ENCODE measurements at regions not wholly inside any gene's neighbourhood (a gene's known extent, or its start where the extent isn't known, plus 50 kb on each side); places are given as distances from the start of the nearest gene placed in this dataset.

DNA sequence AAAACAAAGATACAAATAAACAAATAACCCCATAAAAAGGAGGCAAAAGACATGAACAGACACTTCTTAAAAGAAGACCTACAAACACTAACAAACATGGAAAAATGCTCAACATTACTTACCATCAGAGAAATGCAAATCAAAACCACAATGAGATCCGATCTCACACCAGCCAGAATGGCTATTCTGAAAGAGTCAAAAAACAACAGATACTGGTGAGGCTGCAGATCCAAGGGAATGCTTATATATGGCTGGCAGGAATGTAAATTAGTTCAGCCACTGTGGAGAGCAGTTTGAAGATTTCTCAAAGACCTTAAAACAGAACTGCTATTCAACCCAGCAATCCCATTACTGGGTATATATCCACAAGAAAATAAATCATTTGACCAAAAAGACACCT lies 80.4 kb upstream of the NRP1 start:
- peak; percentile 3 for DNase-seq (ENCODE audit: low read depth)

DNA sequence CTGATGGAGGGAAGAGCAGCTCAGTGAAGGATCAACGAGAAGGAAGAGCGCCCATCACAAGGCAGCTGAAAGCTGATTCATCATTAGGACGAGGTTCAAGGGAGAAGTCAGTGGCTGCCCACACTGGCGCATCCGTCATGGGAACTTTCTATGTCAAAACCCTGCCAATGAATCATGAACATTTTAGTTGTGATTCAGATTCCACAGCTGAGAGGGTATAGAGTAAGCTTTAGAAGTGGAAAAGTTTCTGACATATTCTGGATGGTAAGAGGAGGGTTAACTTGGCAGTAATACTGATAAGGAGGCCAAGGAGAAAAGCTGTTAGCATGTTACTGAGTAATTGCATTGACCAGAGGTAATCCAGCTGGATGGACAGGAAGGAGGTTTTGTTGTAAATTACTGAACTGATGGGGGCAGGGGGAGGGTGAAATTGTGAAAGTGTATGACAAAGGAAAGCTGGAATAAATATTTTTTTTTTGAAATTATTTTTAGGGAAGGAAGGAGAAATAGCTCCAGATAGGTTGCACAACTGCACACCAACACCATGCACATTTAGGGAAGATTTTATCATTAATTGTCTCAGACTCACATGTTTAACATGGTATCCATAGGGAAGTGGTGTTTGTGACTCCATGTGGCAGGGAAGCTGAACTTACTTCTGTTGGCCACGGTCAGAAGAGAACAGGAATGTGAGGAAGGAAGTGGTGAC lies 78.3 kb upstream of the NRP1 start:
- DNase-seq (ENCODE audit: low read depth): peak; percentile 95

DNA sequence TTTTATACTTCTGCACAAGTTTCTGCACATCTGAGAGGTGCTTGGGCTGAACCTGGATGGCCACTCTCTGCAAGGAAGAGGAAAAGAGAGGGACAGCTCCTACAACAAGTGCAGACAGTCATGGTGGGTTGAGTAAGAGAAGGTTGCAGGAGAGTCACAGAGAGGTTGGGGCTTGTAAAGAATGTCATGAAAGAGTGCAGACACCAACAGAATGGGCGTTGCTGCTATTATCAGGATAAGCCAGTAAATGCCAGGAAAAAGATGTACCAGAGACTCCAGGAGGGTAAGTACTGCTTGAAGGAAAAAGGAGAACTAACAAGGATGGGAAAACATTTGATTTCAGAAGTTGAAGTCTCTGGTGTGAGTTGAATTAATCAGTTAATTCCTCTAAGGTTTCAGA lies 77.8 kb upstream of the NRP1 start:
- no peak for DNase-seq (ENCODE audit: low read depth)

DNA sequence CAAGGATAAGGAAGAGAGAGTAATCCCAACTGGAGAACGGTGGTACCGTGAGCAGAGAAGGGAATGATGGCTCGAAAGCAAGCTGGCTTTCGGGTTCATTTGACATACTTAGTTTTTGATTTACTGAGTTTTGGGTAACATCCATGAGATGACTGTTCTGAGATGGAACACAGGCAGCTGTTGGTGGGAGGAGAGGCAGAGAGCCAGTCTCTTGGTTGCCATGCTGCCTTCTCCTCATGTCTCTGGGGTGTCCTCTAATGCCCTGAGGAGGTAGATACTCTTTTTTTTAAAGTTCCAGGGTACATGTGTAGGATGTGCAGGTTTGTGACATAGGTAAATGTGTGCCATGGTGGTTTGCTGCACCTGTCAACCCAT lies 76.4 kb upstream of the NRP1 start:
- no peak for DNase-seq (ENCODE audit: low read depth)

DNA sequence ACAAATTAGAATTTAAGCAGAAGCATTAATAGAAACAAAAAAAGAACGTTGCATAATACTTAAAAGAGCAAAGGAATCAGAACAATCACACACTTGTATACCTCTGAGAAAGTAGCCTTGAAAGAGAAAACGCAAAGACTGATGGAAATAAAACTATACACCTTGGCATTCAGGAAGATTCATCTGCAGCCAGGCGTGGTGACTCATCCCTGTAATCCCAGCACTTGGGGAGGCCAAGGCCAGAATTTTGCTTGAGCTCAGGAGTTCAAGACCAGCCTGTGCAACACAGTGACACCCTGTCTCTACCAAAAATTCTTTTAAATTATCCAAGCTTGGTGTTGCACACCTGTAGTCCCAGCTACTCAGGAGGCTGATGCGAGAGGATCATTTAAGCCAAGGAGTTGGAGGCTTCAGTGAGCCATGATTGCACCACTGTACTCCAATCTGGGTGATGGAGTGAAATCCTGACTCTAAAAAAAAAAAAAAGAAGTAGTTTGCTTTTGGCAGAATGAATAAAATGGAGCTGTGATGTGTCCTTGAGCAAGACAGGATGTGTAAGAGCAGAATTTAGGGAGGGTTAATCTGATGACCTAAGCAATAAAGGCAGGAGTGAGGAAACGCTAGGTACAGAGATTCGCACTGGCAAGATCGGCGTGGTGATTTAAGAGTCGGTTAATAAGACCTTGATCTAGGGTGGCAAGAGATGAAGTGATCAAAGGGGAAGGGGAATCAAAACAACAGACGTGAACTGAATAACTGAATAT lies 75.8 kb upstream of the NRP1 start:
- peak; percentile 33 for DNase-seq (ENCODE audit: low read depth)

DNA sequence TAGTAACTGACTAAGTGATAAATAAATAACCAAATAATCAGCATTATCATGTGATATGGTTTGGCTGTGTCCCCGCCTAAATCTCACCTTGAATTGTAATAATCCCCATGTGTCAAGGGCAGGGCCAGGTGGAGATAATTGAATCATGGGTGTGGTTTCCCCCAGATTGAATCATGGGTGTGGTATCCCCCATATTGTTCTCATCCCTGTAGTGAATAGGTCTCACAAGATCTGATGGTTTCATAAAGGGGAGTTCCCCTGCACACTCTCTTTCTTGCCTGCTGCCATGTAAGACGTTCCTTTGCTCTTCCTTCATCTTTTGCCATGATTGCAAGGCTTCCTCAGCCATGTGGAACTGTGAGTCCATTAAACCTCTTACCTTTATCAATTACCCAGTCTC lies 72.1 kb upstream of the NRP1 start:
- no peak for DNase-seq (ENCODE audit: low read depth)

DNA sequence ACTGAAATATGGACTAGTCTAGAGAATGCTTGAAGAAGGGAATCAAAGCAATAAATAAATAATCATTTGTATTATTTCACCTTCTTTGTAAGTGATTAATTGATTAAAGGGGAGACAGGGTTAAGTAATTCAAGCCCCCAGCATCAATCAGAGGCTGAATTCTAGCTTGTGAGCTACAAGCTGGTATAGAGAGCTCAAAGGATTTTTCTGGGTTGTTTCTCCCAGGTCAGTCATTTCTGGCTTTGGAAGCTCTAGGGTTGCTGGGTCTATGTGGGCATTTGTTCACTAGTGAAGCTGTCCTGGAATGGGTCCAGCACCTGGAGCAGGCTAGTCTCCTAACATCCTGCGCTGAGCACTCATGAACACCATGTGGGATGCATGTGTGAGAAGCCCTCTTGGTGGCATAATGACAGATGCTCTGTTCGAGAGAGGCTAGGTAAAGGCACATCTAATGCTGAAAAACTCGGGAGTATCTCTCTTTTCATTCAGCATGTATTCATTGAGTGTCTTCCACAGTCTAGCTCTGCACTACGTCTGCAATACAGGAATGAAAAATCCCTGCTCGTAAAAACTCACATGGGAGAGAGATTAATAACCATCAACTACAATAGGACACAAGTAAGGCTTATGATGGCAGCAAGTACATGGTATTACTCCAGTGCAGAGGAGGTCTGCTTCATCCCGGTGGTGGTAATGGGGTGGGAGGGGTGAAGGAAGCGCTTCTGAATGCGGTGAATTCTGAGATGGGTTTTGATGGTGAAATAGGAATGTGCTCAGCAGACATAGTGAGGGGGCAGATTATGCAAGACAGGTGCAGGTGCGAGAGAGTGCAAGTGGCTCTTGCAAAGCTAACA lies 68.0 kb upstream of the NRP1 start:
- peak; percentile 7 for DNase-seq (ENCODE audit: low read depth)

DNA sequence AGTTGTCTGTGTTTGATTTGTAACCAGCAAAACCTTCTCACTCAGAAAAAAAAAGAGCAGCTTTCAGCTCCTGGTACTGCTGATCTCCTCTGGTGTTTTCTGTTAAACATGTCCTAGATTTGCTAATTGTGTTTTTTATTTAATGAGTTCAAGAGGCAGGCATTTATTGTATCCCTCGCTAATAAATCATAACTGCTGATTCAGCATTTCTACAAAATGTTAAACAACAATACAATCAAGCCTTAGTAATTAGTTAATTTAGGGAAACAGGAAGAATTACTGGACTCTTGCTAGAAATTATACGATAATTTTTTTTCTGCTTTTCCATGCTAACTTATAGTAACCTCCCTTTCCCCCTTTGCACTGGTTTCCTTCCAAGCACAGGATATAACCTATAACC lies 66.8 kb upstream of the NRP1 start:
- DNase-seq (ENCODE audit: low read depth): no peak

DNA sequence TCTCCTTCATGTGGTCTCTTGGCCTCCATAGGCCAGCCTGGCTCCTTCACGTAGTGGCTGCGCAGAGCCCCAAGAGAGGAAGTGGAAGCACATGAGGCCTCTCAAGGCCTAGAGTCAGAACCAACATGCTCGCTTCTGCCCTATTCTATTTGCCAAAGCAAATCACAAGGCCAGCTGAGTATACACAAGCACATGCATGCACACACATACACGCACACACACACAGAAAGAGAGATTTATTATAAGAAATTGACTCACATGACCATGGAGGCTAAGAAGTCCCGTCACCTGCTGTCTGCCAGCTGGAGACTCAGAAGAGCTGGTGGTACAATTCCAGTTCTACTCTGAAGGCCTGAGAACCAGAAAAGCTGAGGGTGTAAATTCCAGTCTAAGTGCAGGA lies 64.3 kb upstream of the NRP1 start:
- DNase-seq (ENCODE audit: low read depth): no peak

DNA sequence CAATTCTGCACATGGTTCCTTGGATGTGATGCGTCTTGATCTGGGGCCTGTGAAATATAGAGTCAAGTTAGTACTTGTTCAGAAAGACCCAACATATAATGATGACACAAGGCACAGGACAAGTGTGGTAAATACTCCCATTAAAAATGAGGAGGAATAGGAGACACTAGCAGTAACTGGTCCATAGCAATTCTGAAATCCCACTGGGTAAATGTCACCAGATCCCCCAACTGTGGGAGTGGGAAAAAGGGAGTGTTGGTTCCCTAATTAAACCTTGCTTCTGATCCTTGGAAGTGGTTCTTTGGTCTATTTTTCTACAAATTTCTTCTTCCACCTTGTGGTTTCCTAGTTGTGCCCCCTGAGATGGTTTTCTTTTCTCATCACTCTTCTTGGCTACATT lies 62.5 kb upstream of the NRP1 start:
- no peak for DNase-seq (ENCODE audit: low read depth)

DNA sequence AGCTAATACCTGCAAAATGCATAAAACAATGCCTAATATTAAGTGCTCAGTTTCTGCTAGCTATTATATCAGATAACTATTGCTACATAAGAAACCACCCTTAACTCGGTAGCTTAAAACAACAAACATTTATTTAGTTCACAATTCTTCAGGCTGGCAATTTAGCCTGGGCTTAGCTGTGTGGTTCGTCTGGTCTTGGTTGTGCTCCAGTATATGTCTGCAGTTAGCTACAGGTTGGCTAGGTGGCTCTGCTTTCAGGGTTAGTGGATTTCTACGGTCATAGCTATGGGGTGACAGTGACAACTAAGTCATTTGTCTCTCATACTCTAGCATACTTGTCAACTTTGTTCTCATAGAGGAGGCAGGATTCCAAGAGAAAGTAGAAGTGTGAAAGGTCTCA lies 61.8 kb upstream of the NRP1 start:
- no peak for DNase-seq (ENCODE audit: low read depth)

DNA sequence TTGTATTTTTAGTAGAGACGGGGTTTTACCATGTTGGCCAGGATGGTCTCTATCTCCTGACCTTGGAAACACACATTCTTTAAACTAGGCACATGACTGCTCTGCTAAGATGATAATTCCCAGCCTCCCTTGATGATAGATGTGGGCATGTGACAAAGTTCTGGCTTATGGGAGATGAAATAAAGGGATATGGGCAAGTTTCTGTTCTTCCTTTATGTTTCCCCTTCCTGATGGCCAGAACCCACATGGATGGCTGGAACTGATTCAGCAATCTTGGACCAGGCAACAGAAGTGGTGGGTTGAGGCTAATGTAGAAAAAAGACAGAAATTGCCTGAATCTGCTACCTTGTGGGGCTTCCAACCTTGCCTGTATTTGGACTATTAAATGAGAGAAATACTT lies 60.7 kb upstream of the NRP1 start:
- DNase-seq (ENCODE audit: low read depth): no peak

DNA sequence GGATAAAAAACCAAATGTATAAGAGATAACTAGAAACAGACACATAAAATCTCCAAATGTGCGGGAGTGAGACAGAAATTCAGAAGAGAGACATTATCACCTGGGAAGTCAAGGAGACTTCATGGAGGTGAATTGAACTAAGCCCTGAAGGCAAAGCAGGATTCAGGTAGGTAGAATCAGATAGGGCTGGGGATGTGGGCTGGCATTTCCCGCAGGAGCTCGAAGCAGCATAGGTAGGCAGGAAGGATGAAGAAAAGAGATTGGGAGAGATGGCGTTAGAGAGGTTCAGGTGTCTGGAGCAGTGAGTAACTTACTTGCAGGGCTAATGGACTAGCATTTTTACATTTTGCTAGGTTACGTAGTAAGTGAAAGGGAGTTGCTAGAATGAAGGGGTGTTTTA lies 58.2 kb upstream of the NRP1 start:
- no peak for DNase-seq (ENCODE audit: low read depth)

DNA sequence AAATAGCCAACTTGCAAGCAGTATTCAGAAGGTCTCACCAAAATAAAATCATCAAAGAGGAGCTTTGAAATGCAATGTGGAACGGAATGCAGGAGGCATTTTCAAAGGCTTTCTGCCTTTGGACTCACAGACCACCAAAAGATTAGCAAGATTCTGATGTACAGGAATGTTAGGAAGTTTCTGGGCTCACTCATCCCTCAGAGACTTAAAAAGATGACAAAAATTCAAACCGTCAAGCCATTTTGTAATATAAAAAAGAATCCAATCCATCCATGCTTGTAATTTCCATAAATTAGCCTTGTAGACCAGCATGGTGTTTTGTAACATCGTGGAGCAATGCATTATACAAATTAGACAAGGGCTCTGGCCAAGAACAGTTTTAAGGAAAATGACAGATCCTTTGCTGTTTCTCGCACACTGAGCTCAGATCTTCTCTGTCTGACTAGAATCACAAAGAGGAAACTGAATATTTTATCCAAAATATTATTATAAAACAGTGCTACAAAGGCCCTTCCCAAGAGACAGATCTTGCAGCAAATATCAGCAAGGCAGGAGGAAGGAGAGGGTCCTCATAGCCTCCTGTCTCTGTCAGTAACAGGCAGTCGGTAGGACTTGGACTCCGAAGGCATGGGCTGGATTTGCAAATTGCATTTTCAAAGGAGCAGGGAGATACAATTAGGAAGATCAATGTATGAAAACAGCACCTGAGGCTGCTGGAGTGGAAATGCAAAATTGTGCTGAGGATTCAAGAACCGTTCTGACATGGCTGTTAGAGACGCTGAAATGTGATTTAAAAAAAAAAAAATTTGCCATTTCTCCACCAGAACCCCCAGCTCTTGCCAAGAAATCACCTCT lies 57.4 kb upstream of the NRP1 start:
- no peak for DNase-seq (ENCODE audit: low read depth)

DNA sequence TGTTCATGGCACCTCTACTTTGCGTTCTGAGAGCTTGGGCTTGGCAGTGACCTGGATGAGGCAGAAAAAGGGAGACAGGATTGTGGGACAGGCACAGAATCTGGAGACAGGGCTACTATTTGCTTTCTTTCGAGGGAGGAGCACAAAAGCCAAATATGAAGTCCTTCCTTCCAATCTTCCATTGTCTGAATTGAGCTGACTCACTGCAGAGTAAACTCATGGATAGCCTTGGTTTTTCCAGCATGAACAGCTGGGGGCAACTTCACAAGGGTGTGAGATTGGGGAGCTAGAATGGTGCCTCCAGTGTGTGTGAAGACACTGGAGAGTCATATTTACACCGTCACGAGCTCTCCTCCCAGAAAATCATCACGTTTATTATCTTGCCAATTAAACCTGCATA lies 55.6 kb upstream of the NRP1 start:
- DNase-seq (ENCODE audit: low read depth): no peak

DNA sequence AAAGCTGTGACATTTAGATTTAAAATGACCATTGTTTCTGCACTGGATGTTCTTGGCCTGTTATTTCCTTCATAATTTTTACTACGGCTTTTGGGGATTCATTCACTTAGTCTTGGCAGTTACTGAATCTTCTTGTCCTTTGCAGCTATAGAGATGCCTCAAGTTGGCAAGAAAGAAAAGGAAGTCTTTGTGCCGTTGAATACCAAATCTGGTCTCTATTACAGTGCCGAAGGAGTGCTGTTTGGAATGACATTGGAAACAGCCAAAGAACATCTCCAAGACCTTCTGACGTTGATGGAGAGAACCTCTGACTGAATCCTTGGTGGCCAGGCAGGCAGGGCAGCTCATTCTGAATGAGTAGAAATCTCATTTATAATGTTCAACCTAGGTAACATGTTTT lies 54.3 kb upstream of the NRP1 start:
- DNase-seq (ENCODE audit: low read depth): no peak

DNA sequence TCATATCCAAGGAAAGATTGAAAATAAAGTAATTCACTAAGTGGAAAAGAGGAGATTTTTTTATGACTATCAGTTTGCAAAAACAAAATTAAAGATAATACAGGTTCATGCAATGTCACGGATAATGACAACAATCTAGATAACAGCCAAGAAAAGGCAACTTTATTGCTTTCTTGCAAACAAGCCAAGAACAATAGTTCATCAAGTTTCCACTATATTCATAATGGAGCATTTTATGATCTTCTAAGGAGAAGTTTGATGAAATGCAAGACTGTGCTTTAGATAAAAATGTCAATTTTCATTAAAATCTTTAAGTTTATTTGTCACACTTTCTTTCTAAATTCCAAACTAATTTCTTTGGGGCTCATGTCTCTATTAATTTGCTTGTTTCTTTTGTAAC lies 53.9 kb upstream of the NRP1 start:
- no peak for DNase-seq (ENCODE audit: low read depth)

DNA sequence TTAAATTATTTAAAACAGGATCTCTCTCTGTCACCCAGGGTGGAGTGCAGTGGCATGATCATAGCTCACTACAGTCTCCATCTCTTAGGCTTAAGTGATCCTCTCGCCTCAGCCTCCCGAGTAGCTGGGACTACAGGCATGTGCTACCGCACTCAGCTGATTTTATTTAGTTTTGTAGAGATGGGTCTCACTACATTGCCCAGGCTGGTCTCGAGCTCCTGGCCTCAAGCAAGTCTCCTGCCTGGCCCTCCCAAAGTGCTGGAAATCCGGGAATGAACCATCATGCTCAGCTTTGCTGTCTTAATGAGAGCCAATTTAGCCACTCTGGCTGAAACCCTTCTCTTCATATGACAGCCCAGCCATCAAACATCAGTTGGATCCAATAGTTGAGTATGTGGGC lies 53.3 kb upstream of the NRP1 start:
- DNase-seq (ENCODE audit: low read depth): no peak

DNA sequence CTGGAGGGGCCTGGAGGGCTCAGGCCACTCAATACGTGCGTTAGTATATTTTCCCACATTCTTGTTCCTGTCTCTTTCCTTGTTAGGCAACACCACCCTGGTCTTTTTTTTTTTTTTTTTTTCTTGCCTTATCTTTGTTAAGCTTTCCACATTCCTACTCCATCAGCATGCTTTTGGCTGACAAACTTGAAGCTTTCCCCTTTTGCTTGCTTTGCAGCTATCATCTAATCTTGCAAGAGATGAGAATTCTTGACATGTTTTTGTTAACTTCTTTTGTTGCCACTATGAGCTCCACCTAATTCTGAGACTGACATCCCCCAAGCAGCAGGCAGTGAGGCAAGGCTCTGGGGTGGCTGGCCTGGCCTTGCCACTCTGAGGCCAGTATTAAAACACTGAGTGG lies 52.5 kb upstream of the NRP1 start:
- peak; percentile 64 for DNase-seq (ENCODE audit: low read depth)

DNA sequence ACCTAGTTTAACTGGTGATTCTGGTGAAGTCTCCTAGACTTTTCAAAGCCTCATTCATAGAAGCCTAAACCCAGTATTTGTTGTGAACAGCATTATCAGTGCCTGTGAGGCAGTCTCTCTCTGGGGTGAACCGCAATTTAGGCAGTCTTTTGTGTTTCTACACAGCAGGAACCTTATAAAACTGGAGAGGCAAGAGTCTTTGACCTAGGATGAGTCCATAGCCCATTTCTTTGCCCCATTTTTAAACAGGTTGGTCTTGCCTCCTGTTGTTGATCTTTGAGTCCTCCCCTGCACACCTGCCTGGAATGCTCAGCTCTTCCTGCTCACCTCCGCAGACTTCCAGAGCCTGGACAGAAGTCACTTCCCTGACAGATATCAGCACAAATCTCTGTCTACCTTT lies 51.2 kb upstream of the NRP1 start:
- DNase-seq (ENCODE audit: low read depth): no peak

DNA sequence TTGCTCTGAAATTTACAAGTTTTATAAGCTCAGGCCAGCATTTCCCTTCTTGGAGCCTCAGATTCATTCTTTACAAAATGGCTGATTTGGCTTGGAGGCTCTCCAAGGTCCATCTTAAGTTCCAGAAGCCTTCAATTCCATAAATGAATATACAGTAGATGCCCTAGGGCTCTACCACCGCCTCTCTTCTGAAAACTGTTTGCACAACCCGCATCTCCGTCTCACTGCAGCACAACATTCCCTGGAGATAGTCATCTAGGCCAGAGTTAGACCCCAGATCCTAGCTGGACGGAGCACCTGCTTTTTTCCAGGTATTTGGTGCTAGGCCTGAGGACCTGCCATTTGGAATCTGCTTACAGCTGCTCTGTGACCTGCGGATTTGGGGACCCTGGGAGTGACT lies 50.5 kb upstream of the NRP1 start:
- no peak for DNase-seq (ENCODE audit: low read depth)
